ENCODE measurements at regions not wholly inside any gene's neighbourhood (a gene's known extent, or its start where the extent isn't known, plus 50 kb on each side); places are given as distances from the start of the nearest gene placed in this dataset.
"Not testable (repeated sequence)": the region's sequence is repeated elsewhere in the genome, so short reads cannot be mapped to it uniquely, and the experiment has no call there.

- no peak for DNase-seq
Measured at GRCh38 chr4:114310296-114310925, 288.2 kb upstream of the UGT8 start.

GRCh38 chr4:114311787-114312186 is 286.8 kb upstream of the UGT8 start:
- no peak for DNase-seq

DNA sequence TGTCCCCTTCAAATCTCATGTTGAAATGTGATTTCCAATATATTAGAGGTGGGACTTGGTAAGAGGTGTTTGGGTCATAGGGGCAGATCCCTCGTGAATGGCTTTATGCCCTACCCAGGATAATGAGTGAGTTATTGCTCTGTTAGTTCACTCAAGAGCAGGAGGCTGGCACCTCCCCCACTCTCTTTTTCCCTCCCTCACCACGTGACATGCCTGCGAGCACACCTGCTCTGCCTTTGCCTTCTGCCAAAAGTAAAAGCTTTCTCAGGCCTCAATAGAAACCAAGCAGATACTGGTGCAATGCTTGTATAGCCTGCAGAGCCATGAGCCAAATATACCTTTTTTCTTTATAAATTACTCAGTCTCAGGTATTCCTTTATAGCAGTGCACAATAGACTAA is 286.3 kb upstream of the UGT8 start:
- DNase-seq, result no peak

- DNase-seq, result no peak
Measured at GRCh38 chr4:114316789-114317188, 281.8 kb upstream of the UGT8 start.

DNA sequence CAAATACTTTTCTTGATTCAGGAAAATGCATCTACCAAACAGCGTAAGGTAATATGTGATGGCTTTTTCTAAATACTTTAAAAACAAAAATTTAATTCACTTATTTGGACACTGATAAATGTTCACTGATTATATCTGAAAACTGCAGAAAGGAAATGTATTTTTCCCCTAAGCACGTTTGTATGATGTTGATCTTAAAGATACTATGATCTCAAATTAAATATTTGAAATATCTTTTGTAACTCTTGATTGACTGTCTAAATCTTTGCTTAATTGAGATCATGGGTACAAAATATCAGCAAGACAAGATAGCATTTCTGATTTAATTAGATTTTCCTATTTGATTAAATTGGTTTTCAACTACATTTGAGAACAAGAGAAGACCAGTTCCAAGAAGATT is 281.0 kb upstream of the UGT8 start:
- no peak for DNase-seq

- DNase-seq, result no peak
Measured at GRCh38 chr4:114318309-114318708, 280.3 kb upstream of the UGT8 start.

GRCh38 chr4:114320126-114320525 is 278.5 kb upstream of the UGT8 start:
- DNase-seq, result no peak

- no peak for DNase-seq
Measured at GRCh38 chr4:114321366-114321765, 277.2 kb upstream of the UGT8 start.

GRCh38 chr4:114323841-114324240 is 274.8 kb upstream of the UGT8 start:
- DNase-seq, result no peak

- no peak for DNase-seq
Measured at GRCh38 chr4:114326358-114326757, 272.2 kb upstream of the UGT8 start.

GRCh38 chr4:114332119-114332518 is 266.5 kb upstream of the UGT8 start:
- DNase-seq, result no peak

GRCh38 chr4:114334363-114334762 is 264.2 kb upstream of the UGT8 start:
- not testable (repeated sequence) for DNase-seq

- DNase-seq, result no peak
Measured at GRCh38 chr4:114334884-114335330, 263.7 kb upstream of the UGT8 start.

- DNase-seq, result no peak
Measured at GRCh38 chr4:114335339-114335738, 263.3 kb upstream of the UGT8 start.

GRCh38 chr4:114343015-114343414 is 255.6 kb upstream of the UGT8 start:
- no peak for DNase-seq

GRCh38 chr4:114349543-114350175 is 248.9 kb upstream of the UGT8 start:
- no peak for DNase-seq

GRCh38 chr4:114358901-114359300 is 239.7 kb upstream of the UGT8 start:
- DNase-seq, result no peak

GRCh38 chr4:114361249-114361648 is 237.4 kb upstream of the UGT8 start:
- DNase-seq, result no peak

GRCh38 chr4:114364857-114365256 is 233.8 kb upstream of the UGT8 start:
- DNase-seq, result no peak

DNA sequence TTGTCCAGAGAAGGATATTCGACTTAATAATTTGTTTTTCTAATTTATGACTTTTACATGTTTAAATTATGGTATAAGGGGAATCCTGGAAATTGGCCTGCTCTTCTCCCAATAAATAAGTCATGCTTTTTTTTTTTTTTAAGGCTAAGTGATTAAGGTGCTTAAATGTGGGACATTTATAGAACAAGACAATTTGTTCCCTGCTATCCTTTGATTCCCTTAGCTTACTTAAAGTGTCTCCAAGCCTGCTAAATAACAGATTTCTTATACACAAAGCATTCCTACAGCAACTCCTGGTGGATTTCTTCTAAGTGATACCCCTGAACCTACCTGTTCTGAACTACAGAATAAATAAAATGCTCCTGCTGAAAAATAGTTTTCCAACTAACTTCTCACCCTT is 233.0 kb upstream of the UGT8 start:
- DNase-seq, result no peak

DNA sequence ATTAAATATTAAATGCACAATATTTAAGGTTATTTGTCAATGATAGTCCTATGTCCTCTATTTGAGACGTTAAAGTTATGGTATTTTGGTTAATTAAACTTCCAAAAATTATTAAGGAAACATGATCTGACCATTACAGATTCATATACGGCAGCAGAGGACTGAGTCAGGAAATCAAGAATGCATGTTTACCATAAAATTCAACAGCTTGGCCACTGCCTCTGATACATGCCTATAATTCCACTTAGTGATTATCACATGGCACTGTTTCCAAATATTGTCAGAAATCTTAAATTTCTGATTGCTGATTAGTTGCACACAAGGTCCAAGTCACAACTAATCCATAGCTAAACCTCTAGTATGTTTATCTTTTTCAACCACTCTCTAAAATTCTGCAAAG is 232.2 kb upstream of the UGT8 start:
- DNase-seq, result no peak

DNA sequence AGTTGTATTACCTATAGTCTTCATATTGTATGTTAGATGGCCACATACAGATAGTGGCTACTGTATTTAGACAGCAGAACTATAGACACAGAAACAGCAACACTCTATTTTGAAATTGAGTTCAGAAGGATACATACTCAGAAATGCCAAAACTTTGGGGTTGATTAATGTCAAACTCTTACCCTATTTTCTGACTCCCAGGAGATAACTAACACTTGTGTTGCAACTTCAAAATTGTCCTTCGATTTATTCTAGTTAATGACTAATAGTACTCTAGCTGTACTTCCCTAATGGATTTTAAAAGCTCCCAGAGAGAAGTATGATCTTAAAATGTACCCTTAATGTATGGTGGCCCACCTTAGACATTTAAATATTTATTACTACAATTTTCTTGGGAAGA is 229.9 kb upstream of the UGT8 start:
- DNase-seq, result no peak

GRCh38 chr4:114373508-114373907 is 225.1 kb upstream of the UGT8 start:
- DNase-seq, result no peak

DNA sequence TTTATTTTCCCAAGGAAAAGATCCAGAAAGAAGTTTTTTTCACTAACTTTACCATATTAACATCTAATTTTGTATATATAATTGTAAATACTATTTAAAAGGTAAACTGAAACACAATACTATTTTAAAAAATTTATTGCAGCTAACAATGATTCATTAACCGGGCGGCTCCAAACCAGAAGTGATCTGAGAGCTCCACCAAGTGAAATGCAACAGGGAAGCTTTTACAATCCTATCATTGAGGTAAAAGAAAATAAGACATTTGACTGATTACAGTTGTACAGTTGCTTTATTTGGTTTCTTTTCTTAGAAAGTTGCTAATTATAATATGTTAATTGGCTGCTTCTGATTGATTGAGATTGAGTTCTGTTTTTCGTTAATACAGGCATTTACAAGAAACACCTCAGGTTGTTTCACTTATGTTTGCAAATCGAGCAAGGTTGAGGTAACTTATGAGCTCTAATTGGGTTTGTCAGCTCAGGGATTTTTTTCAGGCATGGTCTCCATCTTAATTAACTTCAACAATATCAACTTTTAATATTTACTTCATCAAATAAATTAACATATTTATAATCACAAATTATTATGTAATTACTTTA is 220.2 kb upstream of the UGT8 start:
- peak; percentile 14 for DNase-seq

DNA sequence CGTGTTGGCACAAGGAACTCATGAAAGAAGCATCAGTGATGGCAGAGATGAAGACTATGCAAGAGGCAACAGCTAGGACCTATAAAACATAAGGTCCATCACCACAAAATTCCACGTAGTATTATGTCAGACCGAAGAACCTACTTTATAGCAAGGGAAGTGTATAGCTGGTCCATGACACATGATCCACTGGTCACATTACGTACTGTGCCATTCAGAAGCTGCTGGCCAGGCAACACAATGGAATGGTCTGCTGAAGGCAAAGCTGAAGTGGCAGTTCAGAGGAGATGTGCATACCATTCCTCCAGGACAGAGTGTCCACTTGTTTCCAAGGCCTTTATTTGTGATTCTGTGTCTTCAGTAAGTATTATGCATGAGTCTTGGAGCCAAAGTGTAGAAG is 215.5 kb upstream of the UGT8 start:
- no peak for DNase-seq
